ENCODE measurements at regions not wholly inside any gene's neighbourhood (a gene's known extent, or its start where the extent isn't known, plus 50 kb on each side); places are given as distances from the start of the nearest gene placed in this dataset.

DNA sequence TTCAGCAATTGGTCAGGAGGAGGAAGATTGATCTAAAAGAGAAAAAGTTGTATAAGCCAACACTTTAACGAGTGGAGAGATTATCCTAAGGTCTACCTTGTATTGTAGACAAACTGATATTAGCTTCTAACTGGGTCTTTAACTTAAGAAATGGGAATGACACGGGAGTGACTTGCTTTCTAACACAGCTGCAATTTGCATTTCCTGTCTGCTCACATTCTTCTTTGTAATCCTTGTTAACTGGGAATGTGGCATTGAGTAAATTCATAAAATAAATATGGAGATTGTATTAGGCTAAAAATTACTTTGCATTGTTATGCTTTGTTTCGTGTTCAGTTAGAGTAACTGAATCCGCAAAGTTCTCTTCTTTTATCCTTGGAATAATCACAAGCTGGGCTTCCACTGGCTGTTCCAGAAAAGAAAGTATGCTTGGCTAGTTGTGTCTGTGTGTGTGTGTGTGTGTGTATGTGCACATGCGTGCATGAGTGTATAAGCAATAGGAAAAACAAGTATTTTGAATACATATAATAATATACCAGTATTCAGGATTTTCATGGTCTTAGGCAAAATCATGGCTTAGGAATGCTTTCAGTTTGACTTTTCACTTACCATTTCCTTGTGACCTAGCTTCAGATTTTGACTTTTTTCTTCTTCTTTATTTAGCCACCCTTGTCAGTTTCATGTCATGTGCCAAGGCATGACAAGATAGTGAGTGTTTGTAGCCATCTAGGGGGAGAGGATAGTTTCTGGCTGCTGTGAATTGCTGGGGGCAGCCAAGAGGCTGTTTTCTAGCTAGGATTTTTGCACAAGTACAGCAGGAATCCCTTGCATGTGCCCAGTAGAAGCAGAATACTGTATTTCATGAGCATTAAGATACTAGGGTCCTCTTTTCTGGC is 54.5 kb upstream of the FZD8 start:
- Histone ChIP-seq H3K27me3 (ENCODE audit: insufficient read depth, poor library complexity, severe bottlenecking) (no peaks in the 10 kb centered on the region), H3K4me3 (ENCODE audit: severe bottlenecking) (no peak overlapping the region), H3K36me3 (ENCODE audit: low read depth) (no peaks in the 10 kb centered on the region), H3K4me1 (ENCODE audit: insufficient read depth, poor library complexity, severe bottlenecking) (no peaks in the 10 kb centered on the region), H3K27ac (ENCODE audit: poor library complexity, severe bottlenecking) (no peak overlapping the region), H3K9me3 (ENCODE audit: severe bottlenecking) (no peaks in the 10 kb centered on the region)
- no peak for ATAC-seq (ENCODE audit: low read depth)
- TF ChIP-seq, protein P1, sequence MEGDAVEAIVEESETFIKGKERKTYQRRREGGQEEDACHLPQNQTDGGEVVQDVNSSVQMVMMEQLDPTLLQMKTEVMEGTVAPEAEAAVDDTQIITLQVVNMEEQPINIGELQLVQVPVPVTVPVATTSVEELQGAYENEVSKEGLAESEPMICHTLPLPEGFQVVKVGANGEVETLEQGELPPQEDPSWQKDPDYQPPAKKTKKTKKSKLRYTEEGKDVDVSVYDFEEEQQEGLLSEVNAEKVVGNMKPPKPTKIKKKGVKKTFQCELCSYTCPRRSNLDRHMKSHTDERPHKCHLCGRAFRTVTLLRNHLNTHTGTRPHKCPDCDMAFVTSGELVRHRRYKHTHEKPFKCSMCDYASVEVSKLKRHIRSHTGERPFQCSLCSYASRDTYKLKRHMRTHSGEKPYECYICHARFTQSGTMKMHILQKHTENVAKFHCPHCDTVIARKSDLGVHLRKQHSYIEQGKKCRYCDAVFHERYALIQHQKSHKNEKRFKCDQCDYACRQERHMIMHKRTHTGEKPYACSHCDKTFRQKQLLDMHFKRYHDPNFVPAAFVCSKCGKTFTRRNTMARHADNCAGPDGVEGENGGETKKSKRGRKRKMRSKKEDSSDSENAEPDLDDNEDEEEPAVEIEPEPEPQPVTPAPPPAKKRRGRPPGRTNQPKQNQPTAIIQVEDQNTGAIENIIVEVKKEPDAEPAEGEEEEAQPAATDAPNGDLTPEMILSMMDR (IDR thresholded peaks at IDR 0.05; ENCODE audit: poor library complexity, severe bottlenecking), result no peak
- no peak for DNase-seq (ENCODE audit: low spot score)

- DNase-seq (ENCODE audit: low spot score) (no peak), ATAC-seq (ENCODE audit: low read depth) (no peak)
- TF ChIP-seq, protein P1 (IDR thresholded peaks at IDR 0.05; ENCODE audit: poor library complexity, severe bottlenecking), result no peak
- H3K4me1 ChIP-seq (ENCODE audit: insufficient read depth, poor library complexity, severe bottlenecking), result no peaks in the 10 kb centered on the region
- no peaks in the 10 kb centered on the region for H3K9me3 ChIP-seq (ENCODE audit: severe bottlenecking)
- no peaks in the 10 kb centered on the region for H3K27me3 ChIP-seq (ENCODE audit: insufficient read depth, poor library complexity, severe bottlenecking)
- no peaks in the 10 kb centered on the region for H3K36me3 ChIP-seq (ENCODE audit: low read depth)
- no peak overlapping the region for H3K27ac ChIP-seq (ENCODE audit: poor library complexity, severe bottlenecking)
- H3K4me3 ChIP-seq (ENCODE audit: severe bottlenecking), result no peak overlapping the region
These were observed 51.7 kb upstream of the FZD8 start for GRCh38 chr10:35693800-35694199.
